MM.1S (cell line): ENCODE measurements at regions not wholly inside any gene's neighbourhood (a gene's known extent, or its start where the extent isn't known, plus 50 kb on each side); places are given as distances from the start of the nearest gene placed in this dataset.

ENCODE experiments used
- CTCF ChIP-seq: fragments of 300-600 bp; sonication (generic); IDR thresholded peaks from 2 replicates; pipeline ENCODE4 v1.5.1; 2016; ENCODE audit warnings: antibody characterized with exemption, low read length, mixed read lengths
- EZH2 ChIP-seq: fragments of 300-600 bp; sonication (generic); optimal IDR thresholded peaks from 2 replicates; pipeline ENCODE3; 2017; ENCODE audit warnings: low read depth, mild to moderate bottlenecking, antibody characterized with exemption, low read length, mixed read lengths

GRCh38 chr6:101110814-101111213, 229.7 kb upstream of the ASCC3 start:
- TF ChIP-seq CTCF, result no peak
- TF ChIP-seq EZH2, result no peak
